ENCODE measurements at regions not wholly inside any gene's neighbourhood (a gene's known extent, or its start where the extent isn't known, plus 50 kb on each side); places are given as distances from the start of the nearest gene placed in this dataset.

GRCh38 chr2:71788601-71789240 lies 335.4 kb downstream of the DYSF start (continued):
- TF ChIP-seq ZBTB4 (CRISPR knock-in tag; IDR thresholded peaks at IDR 0.05), result no peak

- SMC1A ChIA-PET (ENCODE audit: uncharacterized antibody, unreplicated experiment), result interaction anchor here (1.7 kb wide), 1 partner anchor 10 kb away, joined by 5 read pairs; no protein-coding TSS in a partner anchor
- Histone ChIP-seq H2AFZ (ENCODE audit: control insufficient read depth, low read depth, low read length) (no peak overlapping the region), H3K9ac (ENCODE audit: control insufficient read depth, insufficient read depth, low read length) (no peak overlapping the region), H3K4me1 (ENCODE audit: control insufficient read depth, insufficient read depth, low read length) (no peaks in the 10 kb centered on the region), H4K20me1 (ENCODE audit: control insufficient read depth, insufficient read depth) (no peaks in the 10 kb centered on the region), H3K4me2 (ENCODE audit: control insufficient read depth, insufficient read depth) (no peak overlapping the region), H3K27ac (ENCODE audit: control insufficient read depth, insufficient read depth) (no peak overlapping the region), H3K79me2 (ENCODE audit: control insufficient read depth, insufficient read depth, low read length) (no peaks in the 10 kb centered on the region), H3K9me3 (replicated peaks; ENCODE audit: control insufficient read depth, insufficient read depth, low read length) (no peaks in the 10 kb centered on the region), H3K27me3 (replicated peaks in 1 of 2; ENCODE audit: control insufficient read depth in 2 of 2, insufficient read depth in 2 of 2, low read length in 1 of 2) (no peaks in the 10 kb centered on the region; a peak in 1 of 4 replicates), H3K4me3 (no peak overlapping the region), H3K36me3 (ENCODE audit: control insufficient read depth in 2 of 2, insufficient read depth in 2 of 2, low read length in 1 of 2) (no peaks in the 10 kb centered on the region)
- no peak for ATAC-seq
- intact Hi-C loops (cut with micrococcal nuclease; ENCODE audit: unreplicated experiment), result no loop called here
- no TSS peak for BruUV-seq (replicated peaks)
- RAD21 ChIA-PET (ENCODE audit: unreplicated experiment), result no interaction called here
- in situ Hi-C loops (cut with MboI), result no loop called here
- no peak for FAIRE-seq
- POLR2A ChIA-PET, result no interaction called here
- CTCF ChIA-PET, result no interaction called here
- DNase-seq (ENCODE audit: low read depth, low spot score), result no peak
- 34% methylated on average over 7 of the region's 7 CpGs for WGBS (ENCODE audit: insufficient coverage, insufficient replicate concordance, low lambda C conversion rate, missing lambda C conversion rate)
- TF ChIP-seq CHD2 (IDR thresholded peaks at IDR 0.05; ENCODE audit: borderline replicate concordance, low read depth, low read length), result no peak
- no peak for TF ChIP-seq RUNX3 (IDR thresholded peaks at IDR 0.05; ENCODE audit: low read length)
- no peak for TF ChIP-seq NRF1 (conservative IDR thresholded peaks at IDR 0.05; ENCODE audit: low read depth, low read length)
- TF ChIP-seq, protein P1, sequence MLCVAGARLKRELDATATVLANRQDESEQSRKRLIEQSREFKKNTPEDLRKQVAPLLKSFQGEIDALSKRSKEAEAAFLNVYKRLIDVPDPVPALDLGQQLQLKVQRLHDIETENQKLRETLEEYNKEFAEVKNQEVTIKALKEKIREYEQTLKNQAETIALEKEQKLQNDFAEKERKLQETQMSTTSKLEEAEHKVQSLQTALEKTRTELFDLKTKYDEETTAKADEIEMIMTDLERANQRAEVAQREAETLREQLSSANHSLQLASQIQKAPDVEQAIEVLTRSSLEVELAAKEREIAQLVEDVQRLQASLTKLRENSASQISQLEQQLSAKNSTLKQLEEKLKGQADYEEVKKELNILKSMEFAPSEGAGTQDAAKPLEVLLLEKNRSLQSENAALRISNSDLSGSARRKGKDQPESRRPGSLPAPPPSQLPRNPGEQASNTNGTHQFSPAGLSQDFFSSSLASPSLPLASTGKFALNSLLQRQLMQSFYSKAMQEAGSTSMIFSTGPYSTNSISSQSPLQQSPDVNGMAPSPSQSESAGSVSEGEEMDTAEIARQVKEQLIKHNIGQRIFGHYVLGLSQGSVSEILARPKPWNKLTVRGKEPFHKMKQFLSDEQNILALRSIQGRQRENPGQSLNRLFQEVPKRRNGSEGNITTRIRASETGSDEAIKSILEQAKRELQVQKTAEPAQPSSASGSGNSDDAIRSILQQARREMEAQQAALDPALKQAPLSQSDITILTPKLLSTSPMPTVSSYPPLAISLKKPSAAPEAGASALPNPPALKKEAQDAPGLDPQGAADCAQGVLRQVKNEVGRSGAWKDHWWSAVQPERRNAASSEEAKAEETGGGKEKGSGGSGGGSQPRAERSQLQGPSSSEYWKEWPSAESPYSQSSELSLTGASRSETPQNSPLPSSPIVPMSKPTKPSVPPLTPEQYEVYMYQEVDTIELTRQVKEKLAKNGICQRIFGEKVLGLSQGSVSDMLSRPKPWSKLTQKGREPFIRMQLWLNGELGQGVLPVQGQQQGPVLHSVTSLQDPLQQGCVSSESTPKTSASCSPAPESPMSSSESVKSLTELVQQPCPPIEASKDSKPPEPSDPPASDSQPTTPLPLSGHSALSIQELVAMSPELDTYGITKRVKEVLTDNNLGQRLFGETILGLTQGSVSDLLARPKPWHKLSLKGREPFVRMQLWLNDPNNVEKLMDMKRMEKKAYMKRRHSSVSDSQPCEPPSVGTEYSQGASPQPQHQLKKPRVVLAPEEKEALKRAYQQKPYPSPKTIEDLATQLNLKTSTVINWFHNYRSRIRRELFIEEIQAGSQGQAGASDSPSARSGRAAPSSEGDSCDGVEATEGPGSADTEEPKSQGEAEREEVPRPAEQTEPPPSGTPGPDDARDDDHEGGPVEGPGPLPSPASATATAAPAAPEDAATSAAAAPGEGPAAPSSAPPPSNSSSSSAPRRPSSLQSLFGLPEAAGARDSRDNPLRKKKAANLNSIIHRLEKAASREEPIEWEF (IDR thresholded peaks at IDR 0.05; ENCODE audit: insufficient replicate concordance, low read depth, low read length), result no peak
- no peak for TF ChIP-seq CTCF (IDR thresholded peaks at IDR 0.05 in 2 of 3, conservative IDR thresholded peaks at IDR 0.05 in 1 of 3; ENCODE audit: control insufficient read depth in 2 of 3, extremely low read depth in 1 of 3, insufficient read depth in 1 of 3, low read depth in 3 of 3, low read length in 3 of 3)
- TF ChIP-seq, protein P2, sequence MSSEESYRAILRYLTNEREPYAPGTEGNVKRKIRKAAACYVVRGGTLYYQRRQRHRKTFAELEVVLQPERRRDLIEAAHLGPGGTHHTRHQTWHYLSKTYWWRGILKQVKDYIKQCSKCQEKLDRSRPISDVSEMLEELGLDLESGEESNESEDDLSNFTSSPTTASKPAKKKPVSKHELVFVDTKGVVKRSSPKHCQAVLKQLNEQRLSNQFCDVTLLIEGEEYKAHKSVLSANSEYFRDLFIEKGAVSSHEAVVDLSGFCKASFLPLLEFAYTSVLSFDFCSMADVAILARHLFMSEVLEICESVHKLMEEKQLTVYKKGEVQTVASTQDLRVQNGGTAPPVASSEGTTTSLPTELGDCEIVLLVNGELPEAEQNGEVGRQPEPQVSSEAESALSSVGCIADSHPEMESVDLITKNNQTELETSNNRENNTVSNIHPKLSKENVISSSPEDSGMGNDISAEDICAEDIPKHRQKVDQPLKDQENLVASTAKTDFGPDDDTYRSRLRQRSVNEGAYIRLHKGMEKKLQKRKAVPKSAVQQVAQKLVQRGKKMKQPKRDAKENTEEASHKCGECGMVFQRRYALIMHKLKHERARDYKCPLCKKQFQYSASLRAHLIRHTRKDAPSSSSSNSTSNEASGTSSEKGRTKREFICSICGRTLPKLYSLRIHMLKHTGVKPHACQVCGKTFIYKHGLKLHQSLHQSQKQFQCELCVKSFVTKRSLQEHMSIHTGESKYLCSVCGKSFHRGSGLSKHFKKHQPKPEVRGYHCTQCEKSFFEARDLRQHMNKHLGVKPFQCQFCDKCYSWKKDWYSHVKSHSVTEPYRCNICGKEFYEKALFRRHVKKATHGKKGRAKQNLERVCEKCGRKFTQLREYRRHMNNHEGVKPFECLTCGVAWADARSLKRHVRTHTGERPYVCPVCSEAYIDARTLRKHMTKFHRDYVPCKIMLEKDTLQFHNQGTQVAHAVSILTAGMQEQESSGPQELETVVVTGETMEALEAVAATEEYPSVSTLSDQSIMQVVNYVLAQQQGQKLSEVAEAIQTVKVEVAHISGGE (CRISPR knock-in tag; IDR thresholded peaks at IDR 0.05), result no peak
Measured at GRCh38 chr2:71788186-71788525, 334.8 kb downstream of the DYSF start.

Data from GM12878 (cell line).